ENCODE measurements at regions not wholly inside any gene's neighbourhood (a gene's known extent, or its start where the extent isn't known, plus 50 kb on each side); places are given as distances from the start of the nearest gene placed in this dataset.

DNA sequence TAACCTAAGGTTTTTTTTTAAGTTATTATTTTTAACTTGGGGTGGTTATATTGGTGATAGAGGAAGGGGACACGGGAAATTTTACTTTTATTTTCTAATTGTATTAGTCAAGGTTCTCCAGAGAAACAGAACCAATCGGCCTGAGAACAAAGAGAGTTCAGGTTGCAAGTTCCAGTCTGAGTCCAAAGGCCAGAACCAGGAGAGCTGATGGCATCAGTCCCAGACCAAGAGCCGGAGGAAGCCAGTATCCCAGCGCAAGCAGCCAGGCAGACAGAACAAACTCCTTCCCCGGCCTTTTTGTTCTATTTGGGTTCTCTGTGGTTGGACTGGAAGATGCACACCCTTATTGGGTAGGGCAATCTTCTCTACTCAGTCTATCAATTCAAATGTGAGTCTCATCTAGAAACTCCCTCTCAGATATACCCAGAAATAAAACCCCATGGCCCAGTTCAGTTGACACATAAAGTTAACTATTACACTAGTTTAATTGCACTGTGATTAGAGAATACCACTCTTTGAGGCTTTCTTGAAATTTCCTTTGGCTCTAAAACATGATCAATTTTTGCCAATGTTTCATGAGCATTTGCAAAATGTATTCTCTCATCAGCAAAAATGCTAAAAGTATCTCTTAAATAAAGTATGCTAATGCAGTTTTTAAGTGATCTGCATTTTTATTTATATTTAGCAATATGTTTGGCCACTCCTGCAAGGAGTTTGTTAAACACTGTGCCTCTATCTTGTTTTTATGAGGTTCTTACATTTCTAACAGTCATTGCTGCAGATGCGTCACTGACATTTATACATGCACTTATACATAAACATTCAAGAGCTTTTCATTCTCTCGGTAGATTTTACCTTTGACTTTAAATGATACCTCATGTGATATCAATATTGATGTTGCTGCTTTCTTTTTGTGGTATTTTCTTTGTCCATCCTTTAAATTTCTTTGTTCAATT, 103.2 kb upstream of the SSTR4 start:
- H3F3A ChIP-seq (ENCODE audit: low read depth): no peaks in the 10 kb centered on the region
- no peaks in the 10 kb centered on the region for H3K27me3 ChIP-seq
- H3K27ac ChIP-seq: no peak overlapping the region
- Mint-ChIP-seq H3K27me3 (ENCODE audit: insufficient read depth, low read depth) (no peaks in the 10 kb centered on the region), H3K9me3 (peaks cover 3% of the 10 kb centered on the region), H3K4me3 (no peak overlapping the region), H3K4me1 (no peaks in the 10 kb centered on the region), H3K36me3 (no peaks in the 10 kb centered on the region), H3K27ac (no peak overlapping the region)
- H2AFZ ChIP-seq (replicated peaks): no peak overlapping the region
- H3K36me3 ChIP-seq: no peaks in the 10 kb centered on the region
- no peak for DNase-seq (ENCODE audit: low spot score)
- no peaks in the 10 kb centered on the region for H3K9me3 ChIP-seq (ENCODE audit: low read depth)
- H3K79me2 ChIP-seq (ENCODE audit: low read depth): no peaks in the 10 kb centered on the region
- TF ChIP-seq EZH2phosphoT487 (IDR thresholded peaks at IDR 0.05): no peak
- no peak for TF ChIP-seq EZH2 (IDR thresholded peaks at IDR 0.05)
- TF ChIP-seq, protein P1, sequence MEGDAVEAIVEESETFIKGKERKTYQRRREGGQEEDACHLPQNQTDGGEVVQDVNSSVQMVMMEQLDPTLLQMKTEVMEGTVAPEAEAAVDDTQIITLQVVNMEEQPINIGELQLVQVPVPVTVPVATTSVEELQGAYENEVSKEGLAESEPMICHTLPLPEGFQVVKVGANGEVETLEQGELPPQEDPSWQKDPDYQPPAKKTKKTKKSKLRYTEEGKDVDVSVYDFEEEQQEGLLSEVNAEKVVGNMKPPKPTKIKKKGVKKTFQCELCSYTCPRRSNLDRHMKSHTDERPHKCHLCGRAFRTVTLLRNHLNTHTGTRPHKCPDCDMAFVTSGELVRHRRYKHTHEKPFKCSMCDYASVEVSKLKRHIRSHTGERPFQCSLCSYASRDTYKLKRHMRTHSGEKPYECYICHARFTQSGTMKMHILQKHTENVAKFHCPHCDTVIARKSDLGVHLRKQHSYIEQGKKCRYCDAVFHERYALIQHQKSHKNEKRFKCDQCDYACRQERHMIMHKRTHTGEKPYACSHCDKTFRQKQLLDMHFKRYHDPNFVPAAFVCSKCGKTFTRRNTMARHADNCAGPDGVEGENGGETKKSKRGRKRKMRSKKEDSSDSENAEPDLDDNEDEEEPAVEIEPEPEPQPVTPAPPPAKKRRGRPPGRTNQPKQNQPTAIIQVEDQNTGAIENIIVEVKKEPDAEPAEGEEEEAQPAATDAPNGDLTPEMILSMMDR (IDR thresholded peaks at IDR 0.05): no peak
- no peaks in the 10 kb centered on the region for H3K4me1 ChIP-seq
- H3K4me2 ChIP-seq: no peak overlapping the region
- no peaks in the 10 kb centered on the region for H4K20me1 ChIP-seq (ENCODE audit: low read depth)
- H3K4me3 ChIP-seq: no peak overlapping the region
- H3K9ac ChIP-seq: no peak overlapping the region

DNA sequence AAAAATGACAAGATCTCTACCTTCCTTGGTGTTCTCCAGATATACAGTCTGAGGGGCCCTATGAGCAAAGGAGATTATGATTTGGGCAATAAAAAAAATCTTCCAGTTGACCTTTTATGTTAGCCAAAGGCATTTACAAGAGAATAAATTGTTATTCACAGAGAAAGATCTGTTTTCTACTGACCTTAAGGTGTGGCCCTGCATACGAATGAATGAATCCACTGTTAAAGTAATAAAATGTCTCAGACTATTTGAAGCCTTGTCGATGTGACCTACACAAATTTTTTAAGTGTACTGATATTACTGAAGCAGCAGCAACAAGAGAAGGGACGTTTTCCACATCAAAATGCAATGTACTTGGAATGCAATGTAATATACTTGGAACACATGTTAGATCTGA, 95.9 kb upstream of the SSTR4 start:
- Histone ChIP-seq H3K4me3 (no peak overlapping the region), H3K27ac (no peak overlapping the region), H4K20me1 (ENCODE audit: low read depth) (no peaks in the 10 kb centered on the region), H3K9me3 (ENCODE audit: low read depth) (no peaks in the 10 kb centered on the region), H2AFZ (replicated peaks) (no peak overlapping the region), H3K27me3 (no peaks in the 10 kb centered on the region), H3K36me3 (no peaks in the 10 kb centered on the region), H3K9ac (no peak overlapping the region), H3K79me2 (ENCODE audit: low read depth) (no peaks in the 10 kb centered on the region), H3F3A (ENCODE audit: low read depth) (no peaks in the 10 kb centered on the region), H3K4me1 (peaks cover 6% of the 10 kb centered on the region), H3K4me2 (no peak overlapping the region)
- Mint-ChIP-seq H3K36me3 (no peaks in the 10 kb centered on the region), H3K4me1 (peaks cover 8% of the 10 kb centered on the region), H3K4me3 (no peak overlapping the region), H3K9me3 (peaks cover under 1% of the 10 kb centered on the region), H3K27me3 (ENCODE audit: insufficient read depth, low read depth) (no peaks in the 10 kb centered on the region), H3K27ac (no peak overlapping the region)
- TF ChIP-seq, protein P1 (IDR thresholded peaks at IDR 0.05): no peak
- TF ChIP-seq EZH2 (IDR thresholded peaks at IDR 0.05): no peak
- no peak for TF ChIP-seq EZH2phosphoT487 (IDR thresholded peaks at IDR 0.05)
- DNase-seq (ENCODE audit: low spot score): no peak

DNA sequence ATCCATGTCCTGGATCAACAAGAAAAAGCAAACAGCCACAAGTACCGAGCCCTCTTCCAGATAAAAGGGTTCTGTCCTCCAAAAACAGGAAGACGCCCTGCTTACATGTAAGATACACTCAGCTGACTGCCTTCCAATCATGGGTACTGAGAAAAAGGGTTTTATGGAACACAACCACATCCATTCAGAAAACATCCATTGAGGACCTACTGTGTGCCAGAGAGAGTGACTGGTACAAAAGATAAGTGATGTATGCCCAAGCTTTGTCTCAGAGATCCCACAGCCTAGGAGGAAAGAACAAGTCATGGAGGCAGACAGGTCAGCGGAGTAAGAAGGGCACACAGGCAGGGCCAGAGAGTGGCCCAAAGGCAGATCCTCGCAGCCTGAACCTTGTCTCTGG, 94.8 kb upstream of the SSTR4 start:
- Histone ChIP-seq H3K4me1 (peaks cover 6% of the 10 kb centered on the region), H3F3A (ENCODE audit: low read depth) (no peaks in the 10 kb centered on the region), H3K27me3 (no peaks in the 10 kb centered on the region), H3K9me3 (ENCODE audit: low read depth) (no peaks in the 10 kb centered on the region), H2AFZ (replicated peaks) (no peak overlapping the region), H3K79me2 (ENCODE audit: low read depth) (no peaks in the 10 kb centered on the region), H3K9ac (no peak overlapping the region), H3K4me2 (no peak overlapping the region), H4K20me1 (ENCODE audit: low read depth) (no peaks in the 10 kb centered on the region), H3K36me3 (no peaks in the 10 kb centered on the region), H3K4me3 (no peak overlapping the region), H3K27ac (no peak overlapping the region)
- TF ChIP-seq EZH2 (IDR thresholded peaks at IDR 0.05) (no peak), EZH2phosphoT487 (IDR thresholded peaks at IDR 0.05) (no peak)
- TF ChIP-seq, protein P1 (IDR thresholded peaks at IDR 0.05): no peak
- DNase-seq (ENCODE audit: low spot score): no peak
- H3K9me3 Mint-ChIP-seq: peaks cover under 1% of the 10 kb centered on the region
- peaks cover 4% of the 10 kb centered on the region for H3K27me3 Mint-ChIP-seq (ENCODE audit: insufficient read depth, low read depth)
- H3K27ac Mint-ChIP-seq: no peak overlapping the region
- H3K4me1 Mint-ChIP-seq: peaks cover 8% of the 10 kb centered on the region
- no peak overlapping the region for H3K4me3 Mint-ChIP-seq
- H3K36me3 Mint-ChIP-seq: no peaks in the 10 kb centered on the region
